T-helper 9 cell (primary cell): ENCODE measurements at regions not wholly inside any gene's neighbourhood (a gene's known extent, or its start where the extent isn't known, plus 50 kb on each side); places are given as distances from the start of the nearest gene placed in this dataset.
"Not testable (repeated sequence)": the region's sequence is repeated elsewhere in the genome, so short reads cannot be mapped to it uniquely, and the experiment has no call there.

Experiments used
- DNase-seq: peaks from one replicate; pipeline ENCODE4 v3.0.0-alpha.2; 2020

DNA sequence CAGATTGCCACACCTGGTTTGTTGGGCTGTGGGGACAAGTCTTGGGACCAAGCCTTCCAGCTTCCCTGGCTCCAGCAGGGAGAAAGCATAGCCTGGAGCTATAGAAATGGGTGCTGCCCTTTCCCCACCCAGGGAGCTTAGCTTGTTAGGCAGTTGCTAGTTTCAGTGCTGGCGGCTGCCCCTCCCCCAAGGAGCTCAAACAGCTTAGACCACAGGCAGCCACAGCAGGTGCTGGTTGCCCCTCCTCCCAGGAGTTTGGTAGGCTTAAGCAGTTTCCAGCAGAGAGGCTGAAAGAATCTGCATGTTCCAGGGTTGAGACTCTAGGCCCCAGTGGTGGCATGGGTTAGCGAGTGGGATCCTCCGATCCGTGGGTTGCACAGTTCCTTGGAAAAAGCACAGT is 889.7 kb downstream of the IGSF11 start:
- no peak for DNase-seq

- no peak for DNase-seq
These were observed 887.8 kb downstream of the IGSF11 start for GRCh38 chr3:118146658-118147375.

GRCh38 chr3:118151164-118151563 is 883.5 kb downstream of the IGSF11 start:
- DNase-seq = no peak

DNA sequence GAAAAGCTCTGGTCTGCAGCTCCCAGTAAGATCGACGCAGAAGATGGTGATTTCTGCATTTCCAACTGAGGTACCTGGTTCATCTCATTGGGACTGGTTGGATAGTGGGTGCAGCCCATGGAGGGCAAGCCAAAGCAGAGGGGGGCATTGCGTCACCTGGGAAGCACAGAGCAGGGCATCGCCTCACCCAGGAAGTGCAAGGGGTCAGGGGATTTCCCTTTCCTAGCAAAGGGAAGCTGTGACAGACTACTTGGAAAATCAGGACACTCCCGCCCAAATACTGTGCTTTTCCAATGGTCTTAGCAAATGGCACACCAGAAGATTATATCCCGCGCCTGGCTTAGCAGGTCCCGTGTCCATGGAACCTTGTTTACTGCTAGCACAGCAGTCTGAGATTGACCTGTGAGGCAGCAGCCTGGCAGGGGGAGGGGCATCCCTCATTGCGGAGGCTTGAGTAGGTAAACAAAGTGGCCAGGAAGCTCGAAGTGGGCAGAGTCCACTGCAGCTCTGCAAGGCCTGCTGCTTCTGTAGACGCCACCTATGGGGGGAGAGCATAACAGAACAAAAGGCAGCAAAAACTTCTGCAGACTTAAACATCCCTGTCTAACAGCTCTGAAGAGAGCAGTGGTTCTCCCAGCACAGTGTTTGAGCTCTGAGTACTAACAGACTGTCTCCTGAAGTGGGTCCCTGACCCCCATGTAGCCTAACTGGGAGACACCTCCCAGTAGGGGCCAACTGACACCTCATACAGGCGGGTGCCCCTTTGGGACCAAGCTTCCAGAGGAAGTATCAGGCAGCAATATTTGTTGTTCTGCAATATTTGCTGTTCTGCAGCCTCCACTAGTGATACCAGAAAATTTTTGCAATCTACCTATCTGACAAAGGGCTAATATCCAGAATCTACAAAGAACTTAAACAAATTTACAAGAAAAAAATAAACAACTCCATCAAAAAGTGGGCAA is 871.7 kb downstream of the IGSF11 start:
- DNase-seq = not testable (repeated sequence)

DNA sequence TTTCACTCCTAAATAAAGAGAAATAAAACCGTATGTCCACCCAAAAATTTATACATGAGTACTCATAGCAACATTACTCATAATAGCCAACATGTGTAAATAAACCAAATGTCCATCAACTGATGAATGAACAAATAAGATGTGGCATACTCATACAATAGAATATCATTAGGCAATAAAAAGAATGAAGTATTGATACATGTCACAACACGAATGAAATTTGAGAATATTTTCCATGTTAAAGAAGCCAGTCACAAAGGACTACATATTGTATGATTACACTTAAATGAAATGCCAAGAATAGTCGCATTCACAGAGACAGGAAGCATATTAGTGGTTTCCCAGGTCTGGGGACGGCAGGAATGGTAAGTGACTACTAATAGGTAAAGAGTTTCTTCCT is 869.2 kb downstream of the IGSF11 start:
- no peak for DNase-seq

DNA sequence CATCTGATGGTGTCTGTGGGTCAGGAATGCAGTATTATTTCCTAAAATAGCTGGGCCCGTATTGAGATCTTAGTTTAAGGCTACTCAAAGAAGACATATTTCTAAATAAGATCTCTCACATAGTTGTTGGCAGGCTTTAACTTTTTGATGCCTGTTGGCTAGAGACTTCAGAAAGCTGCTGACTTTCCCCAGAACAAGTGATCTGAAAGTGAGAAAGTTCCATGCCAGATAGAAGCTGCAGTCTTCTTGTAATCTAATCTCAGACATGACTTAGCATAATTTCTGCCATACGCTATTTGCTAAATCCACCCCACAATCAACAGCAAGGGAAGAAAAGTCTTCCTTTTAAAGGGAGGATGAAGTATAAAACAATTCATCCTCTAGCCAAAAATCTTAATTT is 867.1 kb downstream of the IGSF11 start:
- no peak for DNase-seq

- DNase-seq = no peak
These were observed 866.5 kb downstream of the IGSF11 start for GRCh38 chr3:118168175-118168574.

- no peak for DNase-seq
These were observed 863.3 kb downstream of the IGSF11 start for GRCh38 chr3:118171236-118171852.

GRCh38 chr3:118180853-118181252 is 853.8 kb downstream of the IGSF11 start:
- no peak for DNase-seq

GRCh38 chr3:118181274-118181673 is 853.4 kb downstream of the IGSF11 start:
- no peak for DNase-seq

GRCh38 chr3:118186051-118186450 is 848.6 kb downstream of the IGSF11 start:
- no peak for DNase-seq

DNA sequence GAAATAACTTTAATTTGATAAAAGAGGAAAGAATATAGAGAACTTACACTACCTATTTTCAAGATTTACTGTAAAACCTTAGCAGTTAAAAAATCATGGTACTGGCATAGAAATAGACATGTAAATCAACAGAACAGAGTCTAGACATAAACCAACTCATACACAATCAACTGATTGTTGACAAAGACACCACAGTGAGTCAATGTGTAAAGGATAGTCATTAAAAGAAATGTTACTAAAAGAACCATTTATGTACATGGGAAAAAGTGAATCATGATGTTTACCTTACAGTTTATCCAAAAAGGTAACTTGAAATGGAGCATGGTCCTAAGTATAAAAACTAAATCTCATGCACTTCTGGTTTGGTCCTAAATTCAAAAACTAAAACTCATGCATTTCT is 847.4 kb downstream of the IGSF11 start:
- DNase-seq = no peak

- DNase-seq = no peak
These were observed 838.5 kb downstream of the IGSF11 start for GRCh38 chr3:118196183-118196582.

DNA sequence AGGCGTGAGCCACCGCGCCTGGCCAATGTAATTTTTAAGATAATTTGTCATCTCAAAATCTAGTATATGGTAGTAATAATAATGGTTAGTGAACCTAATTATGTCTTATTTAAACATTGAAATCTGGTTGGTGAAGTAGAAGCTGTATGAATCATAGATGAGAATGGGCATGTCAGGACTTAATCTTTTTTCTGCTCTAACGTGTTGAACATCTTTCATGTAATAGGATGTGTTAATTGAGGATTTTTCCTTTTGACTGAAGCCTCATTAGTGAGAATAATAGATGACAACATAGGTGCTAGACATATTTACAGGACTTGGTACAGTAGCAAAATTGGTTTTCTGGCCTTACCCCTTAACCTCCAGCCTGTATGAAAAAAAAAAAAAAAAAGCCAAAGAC is 835.6 kb downstream of the IGSF11 start:
- DNase-seq = no peak

DNA sequence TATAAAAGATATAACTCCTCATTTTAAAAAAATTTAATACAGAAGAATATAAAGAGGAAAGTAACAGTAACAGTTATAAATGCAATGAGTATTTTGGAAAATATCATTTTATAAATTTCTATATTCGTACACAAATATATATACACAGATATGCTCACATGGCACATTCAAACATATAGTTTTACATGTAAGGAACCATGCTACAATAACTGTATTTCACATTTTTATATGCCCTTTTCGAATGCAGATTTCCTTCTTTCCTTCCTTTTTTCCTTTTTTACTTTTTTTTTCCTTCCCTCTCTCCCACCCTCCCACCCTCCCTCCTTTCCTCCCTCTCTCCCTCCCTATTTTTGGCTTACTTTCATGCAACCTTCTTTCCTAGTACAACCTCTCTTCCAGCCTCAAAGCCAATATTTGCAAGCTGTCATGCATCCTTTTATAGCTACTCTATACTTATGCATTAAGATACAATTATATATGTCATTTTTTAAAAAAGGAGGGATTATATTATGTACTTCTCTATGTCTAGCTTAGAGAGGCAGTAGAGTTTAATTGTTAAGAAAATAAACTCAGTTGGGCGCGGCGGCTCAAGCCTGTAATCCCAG is 830.5 kb downstream of the IGSF11 start:
- no peak for DNase-seq

- DNase-seq = no peak
These were observed 827.4 kb downstream of the IGSF11 start for GRCh38 chr3:118207271-118207670.

DNA sequence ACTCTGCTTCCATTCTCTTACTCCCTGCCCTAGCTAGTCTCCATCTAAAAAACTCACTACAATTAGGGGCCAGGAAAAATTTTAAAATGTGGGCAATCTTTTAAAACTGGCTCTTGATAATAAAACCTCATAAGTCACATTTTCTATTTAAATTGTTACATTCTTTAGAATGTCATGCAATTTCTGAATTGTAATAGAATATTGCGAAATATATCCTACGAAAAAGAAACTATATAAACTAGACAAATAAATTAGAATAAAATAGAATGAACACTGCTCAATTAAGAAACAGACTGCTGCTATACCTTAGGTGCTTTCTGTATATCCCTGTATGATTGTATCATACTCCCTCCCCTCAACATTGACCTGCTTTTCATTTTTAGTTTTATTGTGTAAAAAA is 826.0 kb downstream of the IGSF11 start:
- DNase-seq = no peak

GRCh38 chr3:118213892-118214291 is 820.8 kb downstream of the IGSF11 start:
- DNase-seq = no peak

GRCh38 chr3:118226206-118226605 is 808.4 kb downstream of the IGSF11 start:
- DNase-seq = no peak

- DNase-seq = no peak
These were observed 807.5 kb downstream of the IGSF11 start for GRCh38 chr3:118227191-118227590.

GRCh38 chr3:118228151-118228550 is 806.5 kb downstream of the IGSF11 start:
- DNase-seq = no peak

GRCh38 chr3:118229196-118229595 is 805.5 kb downstream of the IGSF11 start:
- no peak for DNase-seq

- no peak for DNase-seq
These were observed 803.1 kb downstream of the IGSF11 start for GRCh38 chr3:118231578-118231977.
